Nephron (organoid): ENCODE measurements at regions not wholly inside any gene's neighbourhood (a gene's known extent, or its start where the extent isn't known, plus 50 kb on each side); places are given as distances from the start of the nearest gene placed in this dataset.

ENCODE experiments used
- H3K27ac Mint-ChIP-seq, 3 experiments: 2 replicates each; pipeline ENCODE4 v1.8.0; 2020; ENCODE audit warnings: mixed read lengths in 3 of 3, mild to moderate bottlenecking in 2 of 3, moderate library complexity in 1 of 3
- H3K27me3 Mint-ChIP-seq: 2 replicates; pipeline ENCODE4 v1.8.0; 2021; ENCODE audit warnings: low read depth, mild to moderate bottlenecking, moderate library complexity, mixed read lengths
- H3K36me3 Mint-ChIP-seq: 2 replicates; pipeline ENCODE4 v1.8.0; 2020; ENCODE audit warnings: low read depth, mixed read lengths
- H3K4me1 Mint-ChIP-seq: 2 replicates; pipeline ENCODE4 v1.8.0; 2020; ENCODE audit warnings: mixed read lengths
- H3K4me3 Mint-ChIP-seq, 3 experiments: 2 replicates each; pipeline ENCODE4 v1.8.0; 2020; ENCODE audit warnings: mild to moderate bottlenecking in 3 of 3, mixed read lengths in 3 of 3, moderate library complexity in 2 of 3
- H3K9me3 Mint-ChIP-seq: 2 replicates; pipeline ENCODE4 v1.8.0; 2020; ENCODE audit warnings: mixed read lengths
- CTCF ChIP-seq, 3 experiments: fragments of 200-600 bp; sonication (generic); IDR thresholded peaks; one replicate each; pipeline ENCODE4 v1.5.0; 2021; ENCODE audit warnings: antibody characterized with exemption in 3 of 3; ENCODE audit not compliant: unreplicated experiment in 3 of 3

- no peak overlapping the region for H3K27ac Mint-ChIP-seq
- no peak overlapping the region for H3K4me3 Mint-ChIP-seq
- H3K27me3 Mint-ChIP-seq, result no peaks in the 10 kb centered on the region
- TF ChIP-seq CTCF (IDR thresholded peaks at IDR 0.05; ENCODE audit: unreplicated experiment in 3 of 3), result no peak
- peaks cover 52% of the 10 kb centered on the region for H3K4me1 Mint-ChIP-seq
- H3K36me3 Mint-ChIP-seq, result peaks cover 20% of the 10 kb centered on the region
- no peaks in the 10 kb centered on the region for H3K9me3 Mint-ChIP-seq
Observed at GRCh38 chr3:72379500-72380187, 468.6 kb downstream of the SHQ1 start.

GRCh38 chr3:72378287-72378686 lies 470.0 kb downstream of the SHQ1 start:
- Mint-ChIP-seq H3K9me3 (no peaks in the 10 kb centered on the region), H3K27ac (no peak overlapping the region), H3K4me3 (no peak overlapping the region)

GRCh38 chr3:72376956-72377710 lies 471.1 kb downstream of the SHQ1 start:
- Mint-ChIP-seq H3K4me3 (no peak overlapping the region), H3K36me3 (peaks cover 34% of the 10 kb centered on the region), H3K9me3 (no peaks in the 10 kb centered on the region), H3K4me1 (peaks cover 37% of the 10 kb centered on the region), H3K27me3 (no peaks in the 10 kb centered on the region), H3K27ac (peak overlapping the region in 2 of 3 experiments; percentile 28 to 32)
- TF ChIP-seq CTCF (IDR thresholded peaks at IDR 0.05; ENCODE audit: unreplicated experiment in 3 of 3), result no peak

More at GRCh38 chr3:72378287-72378686, 470.0 kb downstream of the SHQ1 start:
- Mint-ChIP-seq H3K36me3 (peaks cover 30% of the 10 kb centered on the region), H3K4me1 (peaks cover 45% of the 10 kb centered on the region), H3K27me3 (no peaks in the 10 kb centered on the region)
- no peak for TF ChIP-seq CTCF (IDR thresholded peaks at IDR 0.05; ENCODE audit: unreplicated experiment in 3 of 3)

- Mint-ChIP-seq H3K9me3 (no peaks in the 10 kb centered on the region), H3K4me1 (peaks cover 21% of the 10 kb centered on the region), H3K36me3 (peaks cover 34% of the 10 kb centered on the region), H3K27me3 (no peaks in the 10 kb centered on the region), H3K27ac (no peak overlapping the region), H3K4me3 (no peak overlapping the region)
- no peak for TF ChIP-seq CTCF (IDR thresholded peaks at IDR 0.05; ENCODE audit: unreplicated experiment in 3 of 3)
Observed at GRCh38 chr3:72375237-72376076, 472.8 kb downstream of the SHQ1 start.

- no peak overlapping the region for H3K27ac Mint-ChIP-seq
- H3K27me3 Mint-ChIP-seq, result peaks cover 4% of the 10 kb centered on the region
- H3K4me3 Mint-ChIP-seq, result no peak overlapping the region
- peaks cover 26% of the 10 kb centered on the region for H3K36me3 Mint-ChIP-seq
- H3K9me3 Mint-ChIP-seq, result no peaks in the 10 kb centered on the region
- TF ChIP-seq CTCF (IDR thresholded peaks at IDR 0.05; ENCODE audit: unreplicated experiment in 3 of 3), result no peak
- peaks cover under 1% of the 10 kb centered on the region for H3K4me1 Mint-ChIP-seq
Observed at GRCh38 chr3:72373139-72373538, 475.1 kb downstream of the SHQ1 start.
